ENCODE measurements at regions not wholly inside any gene's neighbourhood (a gene's known extent, or its start where the extent isn't known, plus 50 kb on each side); places are given as distances from the start of the nearest gene placed in this dataset.
A peak's percentile ranks its signal among the peaks of the same experiment; 100 is the strongest.
"Not testable (repeated sequence)": the region's sequence is repeated elsewhere in the genome, so short reads cannot be mapped to it uniquely, and the experiment has no call there.

DNA sequence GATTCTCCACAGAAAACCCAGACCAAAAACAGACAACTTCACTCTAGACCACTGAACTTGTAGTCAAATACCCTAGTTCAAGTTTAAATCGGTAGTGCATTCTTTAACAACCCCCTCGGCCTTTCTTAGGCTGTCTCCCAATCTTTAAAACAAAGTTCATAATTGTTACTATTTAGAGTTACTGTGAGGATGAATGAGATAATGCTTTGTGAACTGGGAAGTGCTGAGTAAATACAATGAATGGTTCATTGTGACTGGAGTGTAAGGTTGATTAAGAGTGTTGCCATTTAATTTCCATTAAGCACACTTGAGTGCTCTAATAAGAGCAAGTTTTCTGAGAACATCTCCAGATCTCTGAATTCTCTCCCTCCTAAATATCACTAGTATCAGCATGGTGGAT is 228.8 kb upstream of the PIK3R1 start:
- no peak for ATAC-seq (replicated peaks)
- Mint-ChIP-seq H3K9me3 (peaks cover 0 to 3% of the 10 kb centered on the region in 2 donors), H3K27ac (no peak overlapping the region), H3K4me3 (no peak overlapping the region), H3K36me3 (no peaks in the 10 kb centered on the region), H3K4me1 (peaks cover 9 to 21% of the 10 kb centered on the region in 2 donors), H3K27me3 (peaks cover 0 to 3% of the 10 kb centered on the region in 2 donors)
- DNase-seq, result no peak

DNA sequence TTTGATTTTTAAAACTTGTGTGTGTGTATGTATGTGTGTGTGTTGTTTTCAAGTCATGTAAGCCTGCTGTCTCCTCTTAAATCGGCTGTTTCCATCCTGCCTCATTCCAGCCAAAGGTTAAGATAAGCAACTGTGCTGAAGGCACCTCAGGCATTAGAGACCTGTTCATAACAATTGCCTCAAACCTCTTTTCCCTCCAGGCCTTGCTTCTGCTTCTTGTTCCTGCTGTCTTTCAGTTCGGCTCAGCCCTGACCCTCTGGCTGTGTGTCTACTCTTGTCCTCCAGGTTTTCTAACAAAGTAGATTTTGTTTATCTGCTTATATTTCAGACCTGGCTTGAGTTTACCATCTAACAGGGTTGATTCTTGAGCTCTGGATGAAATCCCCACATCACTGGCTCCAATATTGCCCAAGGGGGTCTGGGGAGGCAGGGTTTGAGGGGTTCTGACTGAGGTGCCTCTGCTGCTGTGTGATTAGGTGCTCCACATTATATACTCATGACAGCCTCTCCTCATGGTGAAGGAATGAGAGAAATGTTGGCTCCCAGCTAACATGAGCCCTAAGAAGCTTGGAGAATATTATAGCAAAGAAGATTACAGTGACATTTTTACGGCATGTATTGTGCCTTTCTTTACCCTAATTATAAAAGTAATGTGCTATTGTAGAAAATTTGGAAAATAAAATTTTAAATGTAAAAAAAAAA is 229.7 kb upstream of the PIK3R1 start:
- Mint-ChIP-seq H3K27me3 (peaks cover 0 to 3% of the 10 kb centered on the region in 2 donors), H3K27ac (peak overlapping the region; percentile 22), H3K9me3 (peaks cover 3% of the 10 kb centered on the region in 2 donors), H3K36me3 (no peaks in the 10 kb centered on the region), H3K4me3 (no peak overlapping the region), H3K4me1 (peaks cover 9 to 16% of the 10 kb centered on the region in 2 donors)
- ATAC-seq (replicated peaks) (no peak), DNase-seq (no peak)

- Mint-ChIP-seq H3K27me3 (no peaks in the 10 kb centered on the region), H3K36me3 (no peaks in the 10 kb centered on the region), H3K4me1 (peaks cover 9 to 16% of the 10 kb centered on the region in 2 donors), H3K27ac (no peak overlapping the region), H3K4me3 (no peak overlapping the region), H3K9me3 (peaks cover 3% of the 10 kb centered on the region in 2 donors)
- no peak for ATAC-seq (replicated peaks)
- DNase-seq, result no peak
Observed at GRCh38 chr5:67984546-67984945, 231.0 kb upstream of the PIK3R1 start.

GRCh38 chr5:67983251-67984110 is 232.1 kb upstream of the PIK3R1 start:
- no peaks in the 10 kb centered on the region for H3K27me3 Mint-ChIP-seq
- ATAC-seq (replicated peaks), result peak; percentile 94 to 97
- no peaks in the 10 kb centered on the region for H3K36me3 Mint-ChIP-seq
- peaks cover 9 to 16% of the 10 kb centered on the region in 2 donors for H3K4me1 Mint-ChIP-seq
- H3K27ac Mint-ChIP-seq, result peak overlapping the region; percentile 92
- H3K9me3 Mint-ChIP-seq, result peaks cover 3% of the 10 kb centered on the region in 2 donors
- DNase-seq, result peak; percentile 2
- peak overlapping the region; percentile 26 to 48 for H3K4me3 Mint-ChIP-seq

DNA sequence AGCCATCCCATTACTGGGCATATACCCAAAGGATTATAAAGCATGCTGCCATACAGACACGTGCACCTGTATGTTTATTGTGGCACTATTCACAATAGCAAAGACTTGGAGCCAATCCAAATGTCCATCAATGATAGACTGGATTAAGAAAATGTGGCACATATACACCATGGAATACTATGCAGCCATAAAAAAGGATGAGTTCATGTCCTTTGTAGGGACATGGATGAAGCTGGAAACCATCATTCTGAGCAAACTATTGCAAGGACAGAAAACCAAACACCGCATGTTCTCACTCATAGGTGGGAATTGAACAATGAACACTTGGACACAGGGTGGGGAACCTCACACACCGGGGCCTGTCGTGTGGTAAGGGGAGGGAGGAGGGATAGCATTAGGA is 233.4 kb upstream of the PIK3R1 start:
- DNase-seq; H3K27me3 Mint-ChIP-seq; ATAC-seq (replicated peaks); H3K27ac Mint-ChIP-seq; H3K36me3 Mint-ChIP-seq; H3K4me3 Mint-ChIP-seq; H3K9me3 Mint-ChIP-seq: not testable (repeated sequence)
- H3K4me1 Mint-ChIP-seq, result peaks cover 12 to 27% of the 10 kb centered on the region in 2 donors

- ATAC-seq (replicated peaks) (no peak), DNase-seq (no peak)
- no peaks in the 10 kb centered on the region for H3K36me3 Mint-ChIP-seq
- H3K27me3 Mint-ChIP-seq, result no peaks in the 10 kb centered on the region
- peaks cover 3% of the 10 kb centered on the region in 2 donors for H3K9me3 Mint-ChIP-seq
- no peak overlapping the region for H3K4me3 Mint-ChIP-seq
- no peak overlapping the region for H3K27ac Mint-ChIP-seq
- peaks cover 12 to 27% of the 10 kb centered on the region in 2 donors for H3K4me1 Mint-ChIP-seq
Observed at GRCh38 chr5:67978171-67978570, 237.4 kb upstream of the PIK3R1 start.

DNA sequence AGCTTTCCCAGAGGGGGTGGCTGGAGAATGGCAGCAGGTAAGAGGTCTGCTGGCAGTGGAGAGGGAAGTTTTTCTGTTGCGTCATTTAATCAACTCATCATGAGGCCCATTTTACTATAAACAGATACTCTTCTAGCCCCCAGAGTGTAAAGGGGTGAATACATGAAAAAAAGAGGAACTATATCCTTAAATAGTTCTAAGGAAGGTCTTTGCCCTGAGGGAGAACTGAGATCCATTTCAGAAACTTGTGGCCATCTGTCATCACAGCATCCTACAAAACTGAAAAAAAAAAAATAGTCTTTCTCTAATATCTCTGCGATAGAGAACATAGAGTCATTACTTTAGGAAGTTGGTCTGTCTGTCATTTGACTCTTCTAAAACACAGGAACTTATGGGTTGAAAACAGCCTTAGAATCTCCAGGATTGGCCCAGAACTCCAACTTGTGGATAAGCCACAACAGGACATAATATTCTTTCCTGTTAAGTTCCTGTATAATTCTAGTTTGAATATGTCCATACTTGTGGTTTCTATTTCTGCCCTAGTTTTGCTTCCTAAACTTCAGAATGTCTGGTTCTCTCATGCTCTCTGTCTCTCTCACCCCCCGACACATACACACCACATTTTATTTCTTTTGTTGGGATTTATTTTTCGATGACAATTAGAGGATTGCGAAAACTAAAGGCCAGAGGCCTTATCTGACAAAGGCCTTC is 238.5 kb upstream of the PIK3R1 start:
- H3K4me3 Mint-ChIP-seq, result peak overlapping the region in 1 of 2 donors; percentile 22
- ATAC-seq (replicated peaks) (peak; percentile 76 to 79), DNase-seq (no peak)
- peaks cover 0 to 3% of the 10 kb centered on the region in 2 donors for H3K9me3 Mint-ChIP-seq
- no peaks in the 10 kb centered on the region for H3K27me3 Mint-ChIP-seq
- peaks cover 11 to 28% of the 10 kb centered on the region in 2 donors for H3K4me1 Mint-ChIP-seq
- H3K36me3 Mint-ChIP-seq, result no peaks in the 10 kb centered on the region
- peak overlapping the region; percentile 39 for H3K27ac Mint-ChIP-seq

DNA sequence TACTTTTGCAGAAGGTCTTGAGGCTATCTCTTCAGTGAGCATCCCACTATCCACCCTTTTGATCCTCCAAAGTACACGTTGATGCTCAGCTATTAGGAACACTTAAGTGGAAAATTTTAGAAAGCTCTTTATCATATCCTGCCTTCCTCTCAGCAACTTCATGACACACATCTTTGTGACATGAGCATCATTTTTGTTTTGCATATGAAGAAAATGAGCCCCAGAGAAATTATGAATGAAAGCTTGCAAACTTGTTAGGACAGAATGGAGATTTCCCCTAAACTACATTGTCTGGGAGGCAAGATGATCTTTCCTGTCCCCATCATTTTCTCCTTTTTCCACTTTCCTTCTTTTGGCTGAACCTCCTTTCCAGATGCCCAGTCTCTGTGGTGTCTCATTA is 239.4 kb upstream of the PIK3R1 start:
- H3K4me1 Mint-ChIP-seq, result peaks cover 11 to 28% of the 10 kb centered on the region in 2 donors
- no peaks in the 10 kb centered on the region for H3K36me3 Mint-ChIP-seq
- H3K27me3 Mint-ChIP-seq, result no peaks in the 10 kb centered on the region
- DNase-seq (no peak), ATAC-seq (replicated peaks) (no peak)
- H3K9me3 Mint-ChIP-seq, result peaks cover 0 to under 1% of the 10 kb centered on the region in 2 donors
- H3K27ac Mint-ChIP-seq, result no peak overlapping the region
- no peak overlapping the region for H3K4me3 Mint-ChIP-seq

DNA sequence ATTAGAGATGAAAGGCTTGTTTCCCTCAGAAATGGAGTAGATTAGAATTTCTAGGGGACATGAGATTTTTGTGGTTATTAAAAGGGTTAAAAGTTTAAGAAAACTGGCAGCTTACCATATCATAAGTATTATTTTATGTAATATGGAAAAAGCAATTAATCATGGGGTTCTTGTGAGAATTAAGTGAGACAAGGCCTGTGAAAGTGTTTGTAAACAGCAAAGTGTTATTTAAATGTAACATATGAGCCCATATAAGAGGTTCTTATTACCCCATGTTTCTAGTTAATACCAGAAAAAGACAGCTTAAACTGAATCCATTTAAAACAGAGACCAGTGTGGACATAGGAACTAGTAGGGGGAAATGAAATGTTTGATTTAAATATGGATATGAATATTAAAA is 241.1 kb upstream of the PIK3R1 start:
- no peaks in the 10 kb centered on the region for H3K36me3 Mint-ChIP-seq
- DNase-seq (no peak), ATAC-seq (replicated peaks) (no peak)
- H3K9me3 Mint-ChIP-seq, result no peaks in the 10 kb centered on the region
- peaks cover 11 to 28% of the 10 kb centered on the region in 2 donors for H3K4me1 Mint-ChIP-seq
- no peak overlapping the region for H3K4me3 Mint-ChIP-seq
- no peaks in the 10 kb centered on the region for H3K27me3 Mint-ChIP-seq
- no peak overlapping the region for H3K27ac Mint-ChIP-seq

DNA sequence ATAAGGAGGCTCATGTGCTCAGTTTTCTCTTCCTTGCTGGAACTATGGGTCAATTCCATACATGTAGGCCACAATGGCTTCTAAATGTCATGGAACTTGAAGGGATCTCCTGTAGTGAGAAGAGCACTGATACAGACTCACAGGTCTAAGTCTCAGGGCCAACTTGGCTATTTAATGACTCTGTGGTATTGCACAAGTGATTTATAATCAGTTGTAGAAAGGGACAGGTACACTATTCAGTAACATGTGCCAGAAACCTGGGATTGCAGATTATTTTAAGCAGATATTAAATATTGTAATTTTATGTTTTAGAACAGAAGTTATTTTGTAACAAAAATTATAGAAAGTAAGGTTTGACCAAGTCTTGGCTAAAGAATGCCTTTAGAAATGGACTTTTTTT is 241.5 kb upstream of the PIK3R1 start:
- DNase-seq (no peak), ATAC-seq (replicated peaks) (no peak)
- H3K27ac Mint-ChIP-seq, result no peak overlapping the region
- no peaks in the 10 kb centered on the region for H3K36me3 Mint-ChIP-seq
- H3K4me3 Mint-ChIP-seq, result no peak overlapping the region
- no peaks in the 10 kb centered on the region for H3K27me3 Mint-ChIP-seq
- peaks cover 11 to 28% of the 10 kb centered on the region in 2 donors for H3K4me1 Mint-ChIP-seq
- no peaks in the 10 kb centered on the region for H3K9me3 Mint-ChIP-seq

GRCh38 chr5:67971971-67972821 is 243.4 kb upstream of the PIK3R1 start:
- peak; percentile 42 to 46 for ATAC-seq (replicated peaks)
- H3K9me3 Mint-ChIP-seq, result no peaks in the 10 kb centered on the region
- no peak overlapping the region for H3K4me3 Mint-ChIP-seq
- no peak overlapping the region for H3K27ac Mint-ChIP-seq
- DNase-seq, result no peak
- peaks cover 8 to 17% of the 10 kb centered on the region in 2 donors for H3K4me1 Mint-ChIP-seq
- H3K36me3 Mint-ChIP-seq, result no peaks in the 10 kb centered on the region
- no peaks in the 10 kb centered on the region for H3K27me3 Mint-ChIP-seq

GRCh38 chr5:67971223-67971830 is 244.2 kb upstream of the PIK3R1 start:
- Mint-ChIP-seq H3K36me3 (no peaks in the 10 kb centered on the region), H3K27ac (no peak overlapping the region), H3K4me1 (peaks cover 3 to 8% of the 10 kb centered on the region in 2 donors), H3K4me3 (no peak overlapping the region), H3K9me3 (no peaks in the 10 kb centered on the region), H3K27me3 (no peaks in the 10 kb centered on the region)
- DNase-seq (no peak), ATAC-seq (replicated peaks) (no peak)

- Mint-ChIP-seq H3K27me3 (peaks cover 6% of the 10 kb centered on the region in 2 donors), H3K9me3 (no peaks in the 10 kb centered on the region), H3K36me3 (no peaks in the 10 kb centered on the region), H3K4me3 (no peak overlapping the region), H3K27ac (no peak overlapping the region), H3K4me1 (peaks cover 3 to 7% of the 10 kb centered on the region in 2 donors)
- ATAC-seq (replicated peaks), result no peak
- no peak for DNase-seq
Observed at GRCh38 chr5:67969631-67970030, 245.9 kb upstream of the PIK3R1 start.

All from stimulated activated naive B cell treated with anti-CD40 and anti-IgM and Interleukin-4, amounts not matched to agents 10 μg/mL and 1 μg/mL and 100 μg/mL, for 72 hours (primary cell).